ENCODE measurements at regions not wholly inside any gene's neighbourhood (a gene's known extent, or its start where the extent isn't known, plus 50 kb on each side); places are given as distances from the start of the nearest gene placed in this dataset.
"Not testable (repeated sequence)": the region's sequence is repeated elsewhere in the genome, so short reads cannot be mapped to it uniquely, and the experiment has no call there.

GRCh38 chr2:160826496-160826895 lies 332.9 kb upstream of the RBMS1 start:
- ATAC-seq: no peak
- H3K27ac Mint-ChIP-seq: no peak overlapping the region
- H3K9me3 Mint-ChIP-seq: peaks cover 8 to 74% (median 37%) of the 10 kb centered on the region in 11 donors
- H3K4me3 ChIP-seq (ENCODE audit: low read length): no peak overlapping the region
- H3K27me3 ChIP-seq (ENCODE audit: control insufficient read depth in 2 of 2, insufficient read depth in 2 of 2, low read length in 2 of 2): peaks cover 0 to 2% of the 10 kb centered on the region in 2 donors
- H3K4me1 ChIP-seq (ENCODE audit: control insufficient read depth in 2 of 2, insufficient read depth in 2 of 2, low read length in 2 of 2): no peaks in the 10 kb centered on the region
- intact Hi-C loops (cut with micrococcal nuclease): no loop called here
- H3K27ac ChIP-seq (ENCODE audit: low read depth, low read length): no peak overlapping the region
- peaks cover 0 to 22% (median 8%) of the 10 kb centered on the region in 5 donors for H3K36me3 Mint-ChIP-seq
- ChIA-PET POLR2A (no interaction called here), CTCF (no interaction called here)
- peaks cover 0 to 6% (median 3%) of the 10 kb centered on the region in 5 donors for H3K27me3 Mint-ChIP-seq
- H3K4me1 Mint-ChIP-seq: peaks cover 0 to 11% (median 0%) of the 10 kb centered on the region in 7 donors
- no peak for DNase-seq
- no peak overlapping the region for H3K4me3 Mint-ChIP-seq
- H3K9me3 ChIP-seq (ENCODE audit: control insufficient read depth in 2 of 3, low read length in 3 of 3): peaks cover 0 to 27% (median 0%) of the 10 kb centered on the region in 3 experiments
- H3K36me3 ChIP-seq (ENCODE audit: control insufficient read depth in 2 of 3, insufficient read depth in 3 of 3, low read length in 3 of 3): no peaks in the 10 kb centered on the region

- Mint-ChIP-seq H3K9me3 (peaks cover 8 to 67% (median 28%) of the 10 kb centered on the region in 11 donors), H3K27ac (no peak overlapping the region), H3K4me1 (peaks cover 0 to 11% (median 0%) of the 10 kb centered on the region in 7 donors), H3K27me3 (peaks cover 0 to 6% (median 0%) of the 10 kb centered on the region in 5 donors), H3K4me3 (no peak overlapping the region), H3K36me3 (peaks cover 0 to 20% (median 5%) of the 10 kb centered on the region in 5 donors)
- H3K9me3 ChIP-seq (ENCODE audit: control insufficient read depth in 2 of 3, low read length in 3 of 3): peaks cover 0 to 22% (median 0%) of the 10 kb centered on the region in 3 experiments
- no peaks in the 10 kb centered on the region for H3K4me1 ChIP-seq (ENCODE audit: control insufficient read depth in 2 of 2, insufficient read depth in 2 of 2, low read length in 2 of 2)
- ChIA-PET POLR2A (no interaction called here), CTCF (no interaction called here)
- no peak overlapping the region for H3K27ac ChIP-seq (ENCODE audit: low read depth, low read length)
- DNase-seq: no peak
- intact Hi-C loops (cut with micrococcal nuclease): no loop called here
- H3K4me3 ChIP-seq (ENCODE audit: low read length): no peak overlapping the region
- no peak for ATAC-seq
- peaks cover 0 to 2% of the 10 kb centered on the region in 2 donors for H3K27me3 ChIP-seq (ENCODE audit: control insufficient read depth in 2 of 2, insufficient read depth in 2 of 2, low read length in 2 of 2)
- no peaks in the 10 kb centered on the region for H3K36me3 ChIP-seq (ENCODE audit: control insufficient read depth in 2 of 3, insufficient read depth in 3 of 3, low read length in 3 of 3)
These were observed 332.2 kb upstream of the TANK start for GRCh38 chr2:160828076-160828475.

- H3K4me1 ChIP-seq (ENCODE audit: control insufficient read depth in 2 of 2, insufficient read depth in 2 of 2, low read length in 2 of 2); H3K4me3 ChIP-seq (ENCODE audit: low read length); intact Hi-C loops (cut with micrococcal nuclease); H3K36me3 Mint-ChIP-seq; ATAC-seq; CTCF ChIA-PET; DNase-seq; H3K9me3 ChIP-seq (ENCODE audit: control insufficient read depth in 2 of 3, low read length in 3 of 3); H3K27ac ChIP-seq (ENCODE audit: low read depth, low read length); H3K4me3 Mint-ChIP-seq; H3K27me3 ChIP-seq (ENCODE audit: control insufficient read depth in 2 of 2, insufficient read depth in 2 of 2, low read length in 2 of 2); H3K27ac Mint-ChIP-seq; POLR2A ChIA-PET; H3K36me3 ChIP-seq (ENCODE audit: control insufficient read depth in 2 of 3, insufficient read depth in 3 of 3, low read length in 3 of 3): not testable (repeated sequence)
- Mint-ChIP-seq H3K27me3 (peaks cover 0 to 11% (median 0%) of the 10 kb centered on the region in 5 donors), H3K9me3 (peaks cover 0 to 32% (median 5%) of the 10 kb centered on the region in 11 donors), H3K4me1 (peaks cover 0 to 11% (median 0%) of the 10 kb centered on the region in 7 donors)
These were observed 327.8 kb upstream of the TANK start for GRCh38 chr2:160832381-160832780.

- H3K27me3 ChIP-seq (ENCODE audit: control insufficient read depth in 2 of 2, insufficient read depth in 2 of 2, low read length in 2 of 2): no peaks in the 10 kb centered on the region
These were observed 325.1 kb upstream of the TANK start for GRCh38 chr2:160835166-160835565.

GRCh38 chr2:160836755-160837154 lies 323.5 kb upstream of the TANK start:
- ATAC-seq: no peak
- no peaks in the 10 kb centered on the region for H3K4me1 ChIP-seq (ENCODE audit: control insufficient read depth in 2 of 2, insufficient read depth in 2 of 2, low read length in 2 of 2)
- H3K4me3 ChIP-seq (ENCODE audit: low read length): no peak overlapping the region
- CTCF ChIA-PET: no interaction called here
- no peak overlapping the region for H3K27ac Mint-ChIP-seq
- DNase-seq: no peak
- no peak overlapping the region for H3K4me3 Mint-ChIP-seq
- H3K36me3 Mint-ChIP-seq: peaks cover 0 to 5% (median 0%) of the 10 kb centered on the region in 5 donors
- H3K27me3 ChIP-seq (ENCODE audit: control insufficient read depth in 2 of 2, insufficient read depth in 2 of 2, low read length in 2 of 2): no peaks in the 10 kb centered on the region
- POLR2A ChIA-PET: no interaction called here
- H3K4me1 Mint-ChIP-seq: no peaks in the 10 kb centered on the region
- peaks cover 0 to 9% (median 4%) of the 10 kb centered on the region in 11 donors for H3K9me3 Mint-ChIP-seq
- no peaks in the 10 kb centered on the region for H3K9me3 ChIP-seq (ENCODE audit: control insufficient read depth in 2 of 3, low read length in 3 of 3)
- peaks cover 0 to 15% (median 5%) of the 10 kb centered on the region in 5 donors for H3K27me3 Mint-ChIP-seq
- intact Hi-C loops (cut with micrococcal nuclease): no loop called here
- H3K36me3 ChIP-seq (ENCODE audit: control insufficient read depth in 2 of 3, insufficient read depth in 3 of 3, low read length in 3 of 3): no peaks in the 10 kb centered on the region
- no peak overlapping the region for H3K27ac ChIP-seq (ENCODE audit: low read depth, low read length)

More at GRCh38 chr2:160835166-160835565, 325.1 kb upstream of the TANK start:
- Mint-ChIP-seq H3K36me3 (no peaks in the 10 kb centered on the region), H3K9me3 (peaks cover 0 to 17% (median 2%) of the 10 kb centered on the region in 11 donors), H3K27me3 (peaks cover 0 to 19% (median 0%) of the 10 kb centered on the region in 5 donors), H3K4me1 (no peaks in the 10 kb centered on the region), H3K4me3 (no peak overlapping the region), H3K27ac (no peak overlapping the region)
- POLR2A ChIA-PET: no interaction called here
- CTCF ChIA-PET: no interaction called here
- Histone ChIP-seq H3K4me1 (ENCODE audit: control insufficient read depth in 2 of 2, insufficient read depth in 2 of 2, low read length in 2 of 2) (no peaks in the 10 kb centered on the region), H3K27ac (ENCODE audit: low read depth, low read length) (no peak overlapping the region), H3K4me3 (ENCODE audit: low read length) (no peak overlapping the region), H3K36me3 (ENCODE audit: control insufficient read depth in 2 of 3, insufficient read depth in 3 of 3, low read length in 3 of 3) (no peaks in the 10 kb centered on the region), H3K9me3 (ENCODE audit: control insufficient read depth in 2 of 3, low read length in 3 of 3) (no peaks in the 10 kb centered on the region)
- intact Hi-C loops (cut with micrococcal nuclease): no loop called here
- no peak for DNase-seq
- no peak for ATAC-seq

GRCh38 chr2:160837416-160837815 lies 322.8 kb upstream of the TANK start:
- ChIA-PET POLR2A (no interaction called here), CTCF (no interaction called here)
- Histone ChIP-seq H3K9me3 (ENCODE audit: control insufficient read depth in 2 of 3, low read length in 3 of 3) (no peaks in the 10 kb centered on the region), H3K4me3 (ENCODE audit: low read length) (no peak overlapping the region), H3K27ac (ENCODE audit: low read depth, low read length) (no peak overlapping the region), H3K27me3 (ENCODE audit: control insufficient read depth in 2 of 2, insufficient read depth in 2 of 2, low read length in 2 of 2) (no peaks in the 10 kb centered on the region), H3K4me1 (ENCODE audit: control insufficient read depth in 2 of 2, insufficient read depth in 2 of 2, low read length in 2 of 2) (no peaks in the 10 kb centered on the region), H3K36me3 (ENCODE audit: control insufficient read depth in 2 of 3, insufficient read depth in 3 of 3, low read length in 3 of 3) (no peaks in the 10 kb centered on the region)
- intact Hi-C loops (cut with micrococcal nuclease): no loop called here
- DNase-seq: no peak
- Mint-ChIP-seq H3K36me3 (peaks cover 0 to 7% (median 0%) of the 10 kb centered on the region in 5 donors), H3K27me3 (peaks cover 0 to 15% (median 5%) of the 10 kb centered on the region in 5 donors), H3K9me3 (peaks cover 0 to 14% (median 7%) of the 10 kb centered on the region in 11 donors), H3K27ac (no peak overlapping the region), H3K4me3 (no peak overlapping the region), H3K4me1 (no peaks in the 10 kb centered on the region)
- ATAC-seq: no peak

- ChIA-PET POLR2A (no interaction called here), CTCF (no interaction called here)
- intact Hi-C loops (cut with micrococcal nuclease): no loop called here
- Mint-ChIP-seq H3K27me3 (peaks cover 0 to 15% (median 5%) of the 10 kb centered on the region in 5 donors), H3K27ac (no peak overlapping the region), H3K9me3 (peaks cover 0 to 18% (median 7%) of the 10 kb centered on the region in 11 donors), H3K36me3 (peaks cover 0 to 7% (median 0%) of the 10 kb centered on the region in 5 donors), H3K4me3 (no peak overlapping the region), H3K4me1 (no peaks in the 10 kb centered on the region)
- ATAC-seq (no peak), DNase-seq (no peak)
- Histone ChIP-seq H3K4me1 (ENCODE audit: control insufficient read depth in 2 of 2, insufficient read depth in 2 of 2, low read length in 2 of 2) (no peaks in the 10 kb centered on the region), H3K4me3 (ENCODE audit: low read length) (no peak overlapping the region), H3K27ac (ENCODE audit: low read depth, low read length) (no peak overlapping the region), H3K9me3 (ENCODE audit: control insufficient read depth in 2 of 3, low read length in 3 of 3) (no peaks in the 10 kb centered on the region), H3K36me3 (ENCODE audit: control insufficient read depth in 2 of 3, insufficient read depth in 3 of 3, low read length in 3 of 3) (no peaks in the 10 kb centered on the region), H3K27me3 (ENCODE audit: control insufficient read depth in 2 of 2, insufficient read depth in 2 of 2, low read length in 2 of 2) (no peaks in the 10 kb centered on the region)
These were observed 322.1 kb upstream of the TANK start for GRCh38 chr2:160838147-160838546.

Measured in naive thymus-derived CD4-positive, alpha-beta T cell (primary cell).